Endothelial cell of umbilical vein (primary cell): ENCODE measurements at regions not wholly inside any gene's neighbourhood (a gene's known extent, or its start where the extent isn't known, plus 50 kb on each side); places are given as distances from the start of the nearest gene placed in this dataset.

Source experiments
- BruUV-seq: library from RNA; stranded (reverse); fragments of 400-500 nt; replicated peaks from 2 replicates; lab custom pipeline; 2021; lab: Mats Ljungman, UMichigan
- CTCF ChIA-PET: fragments of 300-600, 350-600 bp; sonication (Branson Sonifier 250); formaldehyde crosslinking; loops from one replicate; lab custom pipeline; 2021; ENCODE audit warnings: antibody characterized with exemption, inconsistent platforms; lab: Charles Lee
- POLR2A ChIA-PET: fragments of 300-600, 350-600 bp; sonication (Branson Sonifier 250); formaldehyde crosslinking; loops from one replicate; lab custom pipeline; 2021; ENCODE audit warnings: antibody characterized with exemption, inconsistent platforms; lab: Charles Lee
- DNase-seq: peaks from one replicate; pipeline ENCODE4 v3.0.0-alpha.2; 2011; ENCODE audit warnings: low read depth, low spot score
- FAIRE-seq: peaks from 2 replicates; lab custom pipeline; 2011; peaks lifted over from hg19 to GRCh38; lab: Jason Lieb, UNC
- H2AFZ ChIP-seq: 2 replicates; pipeline ENCODE4 v1.6.0; 2012; ENCODE audit warnings: low read depth, low read length, control low read depth, inconsistent platforms
- H3K27ac ChIP-seq: 2 replicates; pipeline ENCODE4 v1.5.1; 2011; ENCODE audit warnings: low read depth, mild to moderate bottlenecking, control low read depth, low read length, moderate library complexity; ENCODE audit not compliant: insufficient read depth
- H3K27me3 ChIP-seq, 2 experiments: 2 replicates each; pipeline versions ENCODE4 v1.6.0 to v1.6.1; 2011; ENCODE audit warnings: low read length in 2 of 2, mixed read lengths in 1 of 2; ENCODE audit not compliant: control insufficient read depth in 2 of 2, insufficient read depth in 2 of 2
- H3K36me3 ChIP-seq, 2 experiments: 2 replicates in 1 of 2; 3 replicates in 1 of 2; pipeline ENCODE4 v1.5.1; 2011; ENCODE audit warnings: low read length in 2 of 2, mild to moderate bottlenecking in 1 of 2, moderate library complexity in 1 of 2; ENCODE audit not compliant: control insufficient read depth in 2 of 2, insufficient read depth in 2 of 2; ENCODE audit errors: extremely low read depth in 1 of 2
- H3K4me1 ChIP-seq: 3 replicates; pipeline ENCODE4 v1.5.1; 2011; ENCODE audit warnings: mild to moderate bottlenecking, low read length; ENCODE audit not compliant: control insufficient read depth, insufficient read depth; ENCODE audit errors: extremely low read depth
- H3K4me2 ChIP-seq: 2 replicates; pipeline ENCODE4 v1.6.1; 2011; ENCODE audit warnings: low read length, control low read depth, mixed read lengths; ENCODE audit not compliant: insufficient read depth
- H3K4me3 ChIP-seq, 3 experiments: fragments of 200-600 bp in 1 of 3; sonication (generic), shearing (Covaris generic) in 1 of 3; replicated peaks in 1 of 3; 2 replicates each; pipeline ENCODE4 v1.5.1; 2011 to 2016; ENCODE audit warnings: control low read depth in 3 of 3, low read length in 3 of 3, mild to moderate bottlenecking in 2 of 3, inconsistent platforms in 1 of 3, low read depth in 1 of 3, moderate library complexity in 1 of 3; ENCODE audit not compliant: insufficient read depth in 1 of 3
- H3K79me2 ChIP-seq: 2 replicates; pipeline ENCODE4 v1.6.0; 2012; ENCODE audit warnings: low read length, inconsistent platforms; ENCODE audit not compliant: control insufficient read depth, insufficient read depth
- H3K9ac ChIP-seq: replicated peaks from 2 replicates; pipeline ENCODE3; 2011; ENCODE audit warnings: low read length, control low read depth; ENCODE audit not compliant: insufficient read depth; ENCODE audit errors: extremely low read depth
- H3K9me1 ChIP-seq: replicated peaks from 3 replicates; pipeline ENCODE4 v1.6.0; 2011; ENCODE audit warnings: mild to moderate bottlenecking, low read length; ENCODE audit not compliant: control insufficient read depth, insufficient read depth; ENCODE audit errors: extremely low read depth
- H3K9me3 ChIP-seq: replicated peaks from 2 replicates; pipeline ENCODE4 v1.5.1; 2012; ENCODE audit warnings: low read length, inconsistent platforms; ENCODE audit not compliant: control insufficient read depth, insufficient read depth
- H4K20me1 ChIP-seq: replicated peaks from 2 replicates; pipeline ENCODE3; 2011; ENCODE audit warnings: mild to moderate bottlenecking, low read length; ENCODE audit not compliant: control insufficient read depth, insufficient read depth; ENCODE audit errors: extremely low read depth
- EZH2 ChIP-seq: IDR thresholded peaks from 2 replicates; pipeline ENCODE4 v1.6.1; 2012; ENCODE audit warnings: borderline replicate concordance, low read depth, mild to moderate bottlenecking, moderate library complexity, low read length, inconsistent platforms; ENCODE audit not compliant: severe bottlenecking
- FOS ChIP-seq: IDR thresholded peaks from 2 replicates; pipeline ENCODE4 v1.6.1; 2011; ENCODE audit warnings: mild to moderate bottlenecking, low read length, moderate library complexity, borderline replicate concordance; ENCODE audit not compliant: insufficient read depth
- GATA2 ChIP-seq: IDR thresholded peaks from 2 replicates; pipeline ENCODE4 v1.7.0; 2011; ENCODE audit warnings: low read depth, mild to moderate bottlenecking, moderate library complexity, mixed read lengths, low read length; ENCODE audit not compliant: insufficient read length, insufficient read depth
- JUN ChIP-seq: IDR thresholded peaks from 2 replicates; pipeline ENCODE4 v1.6.1; 2011; ENCODE audit warnings: borderline replicate concordance, low read depth; ENCODE audit not compliant: insufficient read length, insufficient read depth
- MAX ChIP-seq: IDR thresholded peaks from 2 replicates; pipeline ENCODE4 v1.6.1; 2011; ENCODE audit not compliant: insufficient read depth, insufficient read length
- MYC ChIP-seq: IDR thresholded peaks from one replicate; pipeline ENCODE4 v1.6.1; 2011; ENCODE audit warnings: mild to moderate bottlenecking, low read depth, low read length
- POLR2A ChIP-seq: IDR thresholded peaks from 2 replicates; pipeline ENCODE4 v1.6.1; 2012; ENCODE audit warnings: low read depth, mild to moderate bottlenecking, control low read depth, low read length
- POLR2AphosphoS5 ChIP-seq: IDR thresholded peaks from 2 replicates; pipeline ENCODE4 v1.6.1; 2012; ENCODE audit warnings: low read depth, mild to moderate bottlenecking, control low read depth, low read length, moderate library complexity; ENCODE audit not compliant: insufficient read depth
- dilution Hi-C: fragments of 300-500 bp; cut with MboI; formaldehyde crosslinking; loops from one replicate; pipeline ENCODE4 v1.15.0; 2019; ENCODE audit warnings: low sequenced_read_pairs; ENCODE audit not compliant: extremely low pct_ligation_motif_present
- intact Hi-C: fragments of 100-400 bp; cut with micrococcal nuclease; formaldehyde crosslinking; loops from one replicate; pipeline ENCODE4 v1.10.0; 2022
- TF ChIP-seq, protein P1 (sequence below), 2 donors: IDR thresholded peaks; 1 replicate in 1 of 2; 2 replicates in 1 of 2; pipeline ENCODE4 v1.5.1; 2011; ENCODE audit warnings: low read length in 2 of 2, mild to moderate bottlenecking in 2 of 2, moderate library complexity in 2 of 2, control low read depth in 1 of 2, inconsistent platforms in 1 of 2, low read depth in 1 of 2; ENCODE audit not compliant: insufficient read depth in 1 of 2; ENCODE audit errors: extremely low read depth in 1 of 2

DNA sequence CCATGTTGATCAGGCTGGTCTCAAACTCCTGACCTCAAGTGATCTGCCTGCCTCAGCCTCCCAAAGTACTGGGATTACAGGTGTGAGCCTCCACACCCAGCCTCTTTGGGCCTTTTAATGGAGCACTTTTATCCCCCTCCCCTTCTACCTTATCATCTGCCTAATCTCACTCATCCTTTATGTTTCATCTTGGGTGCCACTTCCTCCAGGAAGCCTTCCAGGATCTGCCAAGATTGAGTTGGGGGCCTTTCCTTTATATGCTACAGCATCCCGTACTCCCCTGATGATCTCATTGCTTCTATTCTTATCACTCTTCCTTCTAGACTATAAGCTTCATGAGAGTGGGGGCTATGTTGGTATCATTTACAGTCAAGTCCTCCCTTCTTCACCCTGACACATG, 192.8 kb upstream of the WSCD1 start:
- FAIRE-seq (no peak), DNase-seq (no peak)
- dilution Hi-C loops (no loop called here), intact Hi-C loops (no loop called here)
- POLR2A ChIA-PET: no interaction called here
- Histone ChIP-seq H3K36me3 (no peaks in the 10 kb centered on the region), H4K20me1 (no peaks in the 10 kb centered on the region), H3K4me2 (no peak overlapping the region), H2AFZ (no peak overlapping the region), H3K9ac (no peak overlapping the region), H3K4me3 (no peak overlapping the region), H3K79me2 (no peaks in the 10 kb centered on the region), H3K27me3 (no peaks in the 10 kb centered on the region), H3K9me3 (no peaks in the 10 kb centered on the region), H3K27ac (no peak overlapping the region), H3K4me1 (peaks cover 12% of the 10 kb centered on the region), H3K9me1 (no peaks in the 10 kb centered on the region)
- CTCF ChIA-PET: no interaction called here
- BruUV-seq: no TSS peak
- no peak for TF ChIP-seq FOS
- no peak for TF ChIP-seq MYC
- TF ChIP-seq, protein P1, sequence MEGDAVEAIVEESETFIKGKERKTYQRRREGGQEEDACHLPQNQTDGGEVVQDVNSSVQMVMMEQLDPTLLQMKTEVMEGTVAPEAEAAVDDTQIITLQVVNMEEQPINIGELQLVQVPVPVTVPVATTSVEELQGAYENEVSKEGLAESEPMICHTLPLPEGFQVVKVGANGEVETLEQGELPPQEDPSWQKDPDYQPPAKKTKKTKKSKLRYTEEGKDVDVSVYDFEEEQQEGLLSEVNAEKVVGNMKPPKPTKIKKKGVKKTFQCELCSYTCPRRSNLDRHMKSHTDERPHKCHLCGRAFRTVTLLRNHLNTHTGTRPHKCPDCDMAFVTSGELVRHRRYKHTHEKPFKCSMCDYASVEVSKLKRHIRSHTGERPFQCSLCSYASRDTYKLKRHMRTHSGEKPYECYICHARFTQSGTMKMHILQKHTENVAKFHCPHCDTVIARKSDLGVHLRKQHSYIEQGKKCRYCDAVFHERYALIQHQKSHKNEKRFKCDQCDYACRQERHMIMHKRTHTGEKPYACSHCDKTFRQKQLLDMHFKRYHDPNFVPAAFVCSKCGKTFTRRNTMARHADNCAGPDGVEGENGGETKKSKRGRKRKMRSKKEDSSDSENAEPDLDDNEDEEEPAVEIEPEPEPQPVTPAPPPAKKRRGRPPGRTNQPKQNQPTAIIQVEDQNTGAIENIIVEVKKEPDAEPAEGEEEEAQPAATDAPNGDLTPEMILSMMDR (IDR thresholded peaks at IDR 0.05; ENCODE audit: extremely low read depth in 1 of 2, insufficient read depth in 1 of 2, low read depth in 1 of 2, low read length in 2 of 2): no peak
- TF ChIP-seq JUN: no peak
- TF ChIP-seq GATA2: no peak
- TF ChIP-seq POLR2A: no peak
- no peak for TF ChIP-seq EZH2
- TF ChIP-seq MAX: no peak
- no peak for TF ChIP-seq POLR2AphosphoS5
